SK-N-SH treated with all-trans-retinoic acid at 6 μM for 48 hours (cell line): ENCODE measurements at regions not wholly inside any gene's neighbourhood (a gene's known extent, or its start where the extent isn't known, plus 50 kb on each side); places are given as distances from the start of the nearest gene placed in this dataset.

ENCODE experiments used
- ATAC-seq: fragments of 200-7000 bp; cut with Tn5 transposase; 3 replicates; pipeline ENCODE4 v1.9.1; 2020; ENCODE audit warnings: mild to moderate bottlenecking, moderate library complexity
- ARNTL ChIP-seq: fragments of 450-650 bp; formaldehyde crosslinking; IDR thresholded peaks from 2 replicates; pipeline ENCODE4 v1.5.0; 2020; ENCODE audit warnings: low read depth, mild to moderate bottlenecking, moderate library complexity, borderline replicate concordance
- CREB5 ChIP-seq: fragments of 250-450 bp; sonication (Bioruptor Pico); IDR thresholded peaks from 2 replicates; pipeline ENCODE4 v1.5.1; 2020; ENCODE audit warnings: low read depth, mild to moderate bottlenecking, moderate library complexity
- CSDC2 ChIP-seq: fragments of 250-450 bp; sonication (Bioruptor Pico); IDR thresholded peaks from 2 replicates; pipeline ENCODE4 v1.5.0; 2020; ENCODE audit warnings: mild to moderate bottlenecking, moderate library complexity
- CSRNP3 ChIP-seq: fragments of 250-450 bp; sonication (Bioruptor Pico); IDR thresholded peaks from 2 replicates; pipeline ENCODE4 v1.5.1; 2021; ENCODE audit warnings: mild to moderate bottlenecking, moderate library complexity
- ESRRG ChIP-seq: fragments of 250-450 bp; sonication (Bioruptor Pico); IDR thresholded peaks from 2 replicates; pipeline ENCODE4 v1.6.1; 2021; ENCODE audit warnings: mild to moderate bottlenecking
- GLIS3 ChIP-seq: fragments of 250-450 bp; sonication (Bioruptor Pico); IDR thresholded peaks from 2 replicates; pipeline ENCODE4 v1.5.0; 2020; ENCODE audit warnings: mild to moderate bottlenecking, moderate library complexity
- PATZ1 ChIP-seq: fragments of 250-450 bp; sonication (Bioruptor Pico); IDR thresholded peaks from 2 replicates; pipeline ENCODE4 v1.8.0; 2020; ENCODE audit warnings: mild to moderate bottlenecking, moderate library complexity, borderline replicate concordance
- POU6F1 ChIP-seq: fragments of 250-450 bp; sonication (Bioruptor Pico); IDR thresholded peaks from 2 replicates; pipeline ENCODE4 v1.8.0; 2021; ENCODE audit warnings: low read depth, mild to moderate bottlenecking, moderate library complexity, borderline replicate concordance
- PPARA ChIP-seq: fragments of 250-450 bp; sonication (Bioruptor Pico); IDR thresholded peaks from 2 replicates; pipeline ENCODE4 v1.5.0; 2020; ENCODE audit warnings: mild to moderate bottlenecking, borderline replicate concordance
- RARB ChIP-seq: fragments of 250-450 bp; sonication (Bioruptor Pico); IDR thresholded peaks from 2 replicates; pipeline ENCODE4 v1.8.0; 2021; ENCODE audit warnings: mild to moderate bottlenecking, moderate library complexity
- TOX ChIP-seq: fragments of 250-450 bp; sonication (Bioruptor Pico); IDR thresholded peaks from 2 replicates; pipeline ENCODE4 v1.8.0; 2021; ENCODE audit warnings: mild to moderate bottlenecking, moderate library complexity, borderline replicate concordance
- TSHZ2 ChIP-seq: fragments of 250-450 bp; sonication (Bioruptor Pico); IDR thresholded peaks from 2 replicates; pipeline ENCODE4 v1.5.0; 2020; ENCODE audit warnings: mild to moderate bottlenecking, moderate library complexity
- ZC3H10 ChIP-seq: fragments of 250-450 bp; sonication (Bioruptor Pico); IDR thresholded peaks from 2 replicates; pipeline ENCODE4 v1.5.1; 2021; ENCODE audit warnings: mild to moderate bottlenecking, moderate library complexity
- ZFP3 ChIP-seq: fragments of 250-450 bp; sonication (Bioruptor Pico); IDR thresholded peaks from 2 replicates; pipeline ENCODE4 v1.5.0; 2020; ENCODE audit warnings: mild to moderate bottlenecking, moderate library complexity
- ZFP30 ChIP-seq: fragments of 450-650 bp; formaldehyde crosslinking; IDR thresholded peaks from 2 replicates; pipeline ENCODE4 v1.5.0; 2022; ENCODE audit warnings: mild to moderate bottlenecking, moderate library complexity
- ZNF565 ChIP-seq: fragments of 450-650 bp; formaldehyde crosslinking; conservative IDR thresholded peaks from 2 replicates; pipeline ENCODE4 v1.5.0; 2020; ENCODE audit warnings: low read depth, mild to moderate bottlenecking, moderate library complexity
- ZNF8 ChIP-seq: fragments of 450-650 bp; formaldehyde crosslinking; IDR thresholded peaks from 2 replicates; pipeline ENCODE4 v1.5.0; 2020; ENCODE audit warnings: mild to moderate bottlenecking, moderate library complexity

GRCh38 chr2:106629981-106630380 lies 142.8 kb downstream of the CD8B2 start (continued):
- TF ChIP-seq TSHZ2: no peak
- TF ChIP-seq ZNF565 (CRISPR knock-in tag): no peak
- no peak for TF ChIP-seq CREB5 (CRISPR knock-in tag)
- no peak for TF ChIP-seq PPARA (CRISPR knock-in tag)
- TF ChIP-seq PATZ1 (CRISPR knock-in tag): no peak
- TF ChIP-seq RARB (CRISPR knock-in tag): no peak
- no peak for TF ChIP-seq TOX (CRISPR knock-in tag)

- no peak for ATAC-seq
- TF ChIP-seq ZFP30 (CRISPR knock-in tag): no peak
- no peak for TF ChIP-seq ZNF8
- no peak for TF ChIP-seq ZFP3 (CRISPR knock-in tag)
- TF ChIP-seq CREB5 (CRISPR knock-in tag): no peak
- no peak for TF ChIP-seq ZNF565 (CRISPR knock-in tag)
- TF ChIP-seq POU6F1: no peak
- no peak for TF ChIP-seq RARB (CRISPR knock-in tag)
- TF ChIP-seq, all 23 proteins: peak for 0
Measured at GRCh38 chr2:106631281-106631680, 144.1 kb downstream of the CD8B2 start.

GRCh38 chr2:106638043-106638442 lies 150.9 kb downstream of the CD8B2 start:
- peak; percentile 62; the same call in 2 of the 3 replicates for ATAC-seq
- TF ChIP-seq TOX (CRISPR knock-in tag): no peak

- no peak for TF ChIP-seq ZFP3 (CRISPR knock-in tag)
- no peak for TF ChIP-seq ZC3H10
- no peak for TF ChIP-seq ESRRG (CRISPR knock-in tag)
- no peak for TF ChIP-seq ZNF565 (CRISPR knock-in tag)
- no peak for TF ChIP-seq PATZ1 (CRISPR knock-in tag)
- no peak for TF ChIP-seq GLIS3 (CRISPR knock-in tag)
- no peak for TF ChIP-seq PPARA (CRISPR knock-in tag)
- no peak for TF ChIP-seq ARNTL (CRISPR knock-in tag)
- TF ChIP-seq CSRNP3: no peak
- TF ChIP-seq RARB (CRISPR knock-in tag): no peak
- no peak for TF ChIP-seq TOX (CRISPR knock-in tag)
- TF ChIP-seq POU6F1: no peak
- TF ChIP-seq CSDC2 (CRISPR knock-in tag): no peak
- TF ChIP-seq, all 23 proteins: peak for 0
- no peak for ATAC-seq
Measured at GRCh38 chr2:106638580-106638979, 151.4 kb downstream of the CD8B2 start.
